ENCODE measurements at regions not wholly inside any gene's neighbourhood (a gene's known extent, or its start where the extent isn't known, plus 50 kb on each side); places are given as distances from the start of the nearest gene placed in this dataset.

DNA sequence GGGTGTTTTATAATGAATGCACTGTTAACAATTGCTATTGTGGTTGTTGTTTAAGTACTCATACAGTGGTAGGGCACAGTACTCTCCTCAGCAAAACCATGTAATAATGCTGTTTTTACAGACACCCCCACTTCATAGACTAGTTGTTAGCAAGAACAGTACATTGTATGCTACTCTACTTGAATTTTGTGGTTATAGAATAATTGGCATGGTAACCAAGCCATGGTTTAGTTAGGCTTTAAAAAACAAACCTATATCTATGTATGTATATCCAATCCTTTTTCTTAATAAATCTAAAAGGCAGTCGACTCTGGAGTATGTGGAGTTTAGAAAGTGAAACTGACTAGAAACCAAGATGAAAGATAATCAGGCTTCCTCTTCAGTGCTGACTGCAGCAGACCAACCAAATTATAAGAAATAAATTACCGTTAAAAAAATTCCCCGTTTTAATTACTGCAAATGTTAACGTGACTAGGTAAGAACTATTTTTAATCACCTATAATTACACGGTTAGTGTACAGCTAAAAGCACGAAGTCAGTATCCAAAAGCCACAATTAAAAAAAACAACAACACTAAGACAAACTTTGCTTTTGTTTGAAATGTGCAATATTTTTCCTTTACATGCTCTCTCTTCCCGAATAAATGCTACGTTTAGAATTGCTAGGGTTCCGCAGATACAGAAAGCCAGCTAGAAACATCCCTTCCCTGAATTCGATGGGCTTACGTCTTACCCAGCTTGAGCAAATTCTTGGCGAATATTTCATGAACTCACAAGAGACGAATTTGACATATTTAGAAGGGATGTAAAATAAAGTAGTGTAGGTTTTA lies 113.3 kb upstream of the SERTAD2 start:
- no peaks in the 10 kb centered on the region for H3K27me3 ChIP-seq

GRCh38 chr2:64767670-64768468 lies 114.2 kb upstream of the SERTAD2 start:
- Histone ChIP-seq H3K27me3 (no peaks in the 10 kb centered on the region), H3K4me3 (peak overlapping the region; percentile 60 to 69 (median 65)), H3K9me3 (no peaks in the 10 kb centered on the region), H3K4me1 (peaks cover 0 to 58% (median 27%) of the 10 kb centered on the region in 4 donors), H3K36me3 (no peaks in the 10 kb centered on the region), H3K27ac (peak overlapping the region; percentile 92 to 98 (median 96))
- peak; percentile 97 for DNase-seq
- TF ChIP-seq POLR2A (IDR thresholded peaks at IDR 0.05) (peak; percentile 88 to 90), CTCF (IDR thresholded peaks at IDR 0.05) (no peak), EP300 (IDR thresholded peaks at IDR 0.05) (peak in 2 of 4 donors; percentile 6 to 21), POLR2AphosphoS5 (IDR thresholded peaks at IDR 0.05) (peak; percentile 84 to 95 (median 95))
- WGBS, 2 donors, result 0% methylated on average over 66 of the region's 66 CpGs
- intact Hi-C loops (cut with DNase I), result loop anchor here (1.0 to 2.0 kb wide), 3 partner anchors 17 to 123 kb away; no protein-coding TSS in a partner anchor

More for the DNA sequence above, 113.3 kb upstream of the SERTAD2 start:
- Histone ChIP-seq H3K27ac (peak overlapping the region; percentile 92 to 98 (median 96)), H3K4me3 (peak overlapping the region; percentile 60 to 69 (median 65)), H3K4me1 (peaks cover 0 to 58% (median 27%) of the 10 kb centered on the region in 4 donors), H3K9me3 (no peaks in the 10 kb centered on the region), H3K36me3 (no peaks in the 10 kb centered on the region)
- intact Hi-C loops (cut with DNase I), result loop anchor here (1.0 kb wide), 1 partner anchor 16 kb away; no protein-coding TSS in a partner anchor
- no peak for DNase-seq
- TF ChIP-seq EP300 (IDR thresholded peaks at IDR 0.05) (no peak), POLR2AphosphoS5 (IDR thresholded peaks at IDR 0.05) (no peak), POLR2A (IDR thresholded peaks at IDR 0.05) (no peak), CTCF (IDR thresholded peaks at IDR 0.05) (no peak)
- WGBS, 2 donors, result 3 to 6% methylated on average over 13 of the region's 13 CpGs

- H3K4me3 ChIP-seq, result peak overlapping the region; percentile 60 to 69 (median 65)
- no peaks in the 10 kb centered on the region for H3K36me3 ChIP-seq
- H3K9me3 ChIP-seq, result no peaks in the 10 kb centered on the region
- H3K27ac ChIP-seq, result peak overlapping the region; percentile 92 to 98 (median 96)
- DNase-seq, result no peak
- TF ChIP-seq POLR2AphosphoS5 (IDR thresholded peaks at IDR 0.05) (no peak), POLR2A (IDR thresholded peaks at IDR 0.05) (no peak), CTCF (IDR thresholded peaks at IDR 0.05) (no peak), EP300 (IDR thresholded peaks at IDR 0.05) (no peak)
- H3K4me1 ChIP-seq, result peaks cover 0 to 58% (median 27%) of the 10 kb centered on the region in 4 donors
- 20 to 31% methylated on average over 4 of the region's 4 CpGs for WGBS, 2 donors
- intact Hi-C loops (cut with DNase I), result loop anchor here (1.0 to 2.0 kb wide), 2 partner anchors 91 to 124 kb away; no protein-coding TSS in a partner anchor
- no peaks in the 10 kb centered on the region for H3K27me3 ChIP-seq
Measured at GRCh38 chr2:64768491-64769005, 114.8 kb upstream of the SERTAD2 start.

DNA sequence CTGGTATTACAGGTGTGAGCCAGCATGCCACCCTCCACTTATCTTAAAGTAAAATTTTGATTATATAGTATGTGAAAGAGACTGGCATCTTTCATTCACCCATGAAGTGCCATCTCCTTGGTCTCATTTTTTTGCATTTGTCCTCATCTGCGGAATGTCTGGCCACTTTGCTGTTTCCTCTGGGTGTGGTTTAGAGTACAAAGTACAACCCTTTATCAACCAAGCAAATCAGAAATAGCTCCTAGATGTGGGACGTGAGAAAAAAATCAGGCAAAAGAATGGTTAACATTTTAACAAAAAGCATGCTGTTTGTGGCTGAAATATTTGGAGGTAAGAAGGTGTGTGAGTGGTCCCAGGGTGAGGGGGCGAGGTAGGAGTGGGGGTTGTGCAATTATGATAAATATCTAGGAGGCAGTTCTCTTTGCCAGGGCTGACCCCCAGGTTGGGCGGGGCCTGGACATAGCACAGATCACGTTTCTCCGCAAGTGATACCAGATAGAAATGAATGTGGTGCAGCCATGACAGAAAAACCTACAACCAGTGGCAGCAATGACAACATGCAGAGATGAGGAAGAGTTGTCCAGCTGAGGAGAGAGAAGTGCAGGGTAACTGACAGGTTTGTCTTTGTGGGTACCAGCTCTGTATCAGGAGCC lies 115.8 kb upstream of the SERTAD2 start:
- no peak for TF ChIP-seq POLR2A (IDR thresholded peaks at IDR 0.05)
- 19 to 65% methylated on average over 6 of the region's 6 CpGs for WGBS, 2 donors
- intact Hi-C loops (cut with DNase I), result loop anchor here (2.0 to 5.0 kb wide), 3 partner anchors 63 to 125 kb away; partner anchors contain the start of gene SERTAD2
- no peaks in the 10 kb centered on the region for H3K36me3 ChIP-seq
- no peaks in the 10 kb centered on the region for H3K9me3 ChIP-seq
- DNase-seq, result no peak
- H3K4me1 ChIP-seq, result peaks cover 0 to 53% (median 27%) of the 10 kb centered on the region in 4 donors
- H3K27me3 ChIP-seq, result no peaks in the 10 kb centered on the region
- peak overlapping the region; percentile 92 to 98 (median 96) for H3K27ac ChIP-seq
- no peak overlapping the region for H3K4me3 ChIP-seq

Measured in sigmoid colon (tissue), 6 donors.